GM12801 (cell line): ENCODE measurements at regions not wholly inside any gene's neighbourhood (a gene's known extent, or its start where the extent isn't known, plus 50 kb on each side); places are given as distances from the start of the nearest gene placed in this dataset.

Experiments used
- TF ChIP-seq, protein P1 (sequence below): IDR thresholded peaks from one replicate; pipeline ENCODE4 v1.5.1; 2011; ENCODE audit warnings: control low read depth; ENCODE audit not compliant: insufficient read length; ENCODE audit errors: extremely low read depth

- TF ChIP-seq, protein P1, sequence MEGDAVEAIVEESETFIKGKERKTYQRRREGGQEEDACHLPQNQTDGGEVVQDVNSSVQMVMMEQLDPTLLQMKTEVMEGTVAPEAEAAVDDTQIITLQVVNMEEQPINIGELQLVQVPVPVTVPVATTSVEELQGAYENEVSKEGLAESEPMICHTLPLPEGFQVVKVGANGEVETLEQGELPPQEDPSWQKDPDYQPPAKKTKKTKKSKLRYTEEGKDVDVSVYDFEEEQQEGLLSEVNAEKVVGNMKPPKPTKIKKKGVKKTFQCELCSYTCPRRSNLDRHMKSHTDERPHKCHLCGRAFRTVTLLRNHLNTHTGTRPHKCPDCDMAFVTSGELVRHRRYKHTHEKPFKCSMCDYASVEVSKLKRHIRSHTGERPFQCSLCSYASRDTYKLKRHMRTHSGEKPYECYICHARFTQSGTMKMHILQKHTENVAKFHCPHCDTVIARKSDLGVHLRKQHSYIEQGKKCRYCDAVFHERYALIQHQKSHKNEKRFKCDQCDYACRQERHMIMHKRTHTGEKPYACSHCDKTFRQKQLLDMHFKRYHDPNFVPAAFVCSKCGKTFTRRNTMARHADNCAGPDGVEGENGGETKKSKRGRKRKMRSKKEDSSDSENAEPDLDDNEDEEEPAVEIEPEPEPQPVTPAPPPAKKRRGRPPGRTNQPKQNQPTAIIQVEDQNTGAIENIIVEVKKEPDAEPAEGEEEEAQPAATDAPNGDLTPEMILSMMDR, result no peak
Measured at GRCh38 chr4:153116291-153116680, 88.0 kb upstream of the TRIM2 start.

- TF ChIP-seq, protein P1, result no peak
Measured at GRCh38 chr4:153116801-153117200, 87.4 kb upstream of the TRIM2 start.

GRCh38 chr4:153117554-153117953, 86.7 kb upstream of the TRIM2 start:
- TF ChIP-seq, protein P1, result no peak

GRCh38 chr4:153119626-153120025, 84.6 kb upstream of the TRIM2 start:
- TF ChIP-seq, protein P1, result no peak

- TF ChIP-seq, protein P1, result no peak
Measured at GRCh38 chr4:153120235-153120634, 84.0 kb upstream of the TRIM2 start.

- TF ChIP-seq, protein P1, result no peak
Measured at GRCh38 chr4:153122855-153123254, 81.4 kb upstream of the TRIM2 start.

- TF ChIP-seq, protein P1, result no peak
Measured at GRCh38 chr4:153126137-153126536, 78.1 kb upstream of the TRIM2 start.
